Omental fat pad (tissue), 3 donors: ENCODE measurements at regions not wholly inside any gene's neighbourhood (a gene's known extent, or its start where the extent isn't known, plus 50 kb on each side); places are given as distances from the start of the nearest gene placed in this dataset.

Source experiments
- ATAC-seq: fragments of 150-250 bp; one replicate; pipeline ENCODE4 v1.9.1; 2016; ENCODE audit warnings: mild to moderate bottlenecking, moderate library complexity; ENCODE audit not compliant: low FRiP score
- DNase-seq: peaks from one replicate; pipeline ENCODE4 v3.0.0-alpha.2; 2019; ENCODE audit warnings: low spot score
- CTCF ChIP-seq, 3 donors: fragments of 450-650 bp; IDR thresholded peaks; one replicate each; pipeline ENCODE4 v1.5.1; 2016 to 2017; ENCODE audit warnings: antibody characterized with exemption in 3 of 3, mild to moderate bottlenecking in 3 of 3, moderate library complexity in 2 of 3

GRCh38 chr2:43097644-43098408 lies 128.6 kb downstream of the ZFP36L2 start:
- TF ChIP-seq CTCF (IDR thresholded peaks at IDR 0.05), result no peak
- ATAC-seq, result no peak

GRCh38 chr2:43095533-43096295 lies 130.7 kb downstream of the ZFP36L2 start:
- ATAC-seq (no peak), DNase-seq (no peak)
- no peak for TF ChIP-seq CTCF (IDR thresholded peaks at IDR 0.05)

More at GRCh38 chr2:43097644-43098408, 128.6 kb downstream of the ZFP36L2 start:
- no peak for DNase-seq

GRCh38 chr2:43092520-43093179 lies 133.8 kb downstream of the ZFP36L2 start:
- DNase-seq, result no peak

GRCh38 chr2:43090317-43090716 lies 136.1 kb downstream of the ZFP36L2 start:
- no peak for ATAC-seq
- no peak for TF ChIP-seq CTCF (IDR thresholded peaks at IDR 0.05)
- DNase-seq, result no peak

More at GRCh38 chr2:43092520-43093179, 133.8 kb downstream of the ZFP36L2 start:
- ATAC-seq, result no peak
- TF ChIP-seq CTCF (IDR thresholded peaks at IDR 0.05), result no peak

- no peak for TF ChIP-seq CTCF (IDR thresholded peaks at IDR 0.05)
- DNase-seq, result no peak
- ATAC-seq, result no peak
Measured at GRCh38 chr2:43088143-43089073, 138.0 kb downstream of the ZFP36L2 start.

GRCh38 chr2:43087413-43087812 lies 139.0 kb downstream of the ZFP36L2 start:
- ATAC-seq, result no peak
- no peak for TF ChIP-seq CTCF (IDR thresholded peaks at IDR 0.05)
- DNase-seq, result no peak
